GM19455 (cell line): ENCODE measurements at regions not wholly inside any gene's neighbourhood (a gene's known extent, or its start where the extent isn't known, plus 50 kb on each side); places are given as distances from the start of the nearest gene placed in this dataset.
"Not testable (repeated sequence)": the region's sequence is repeated elsewhere in the genome, so short reads cannot be mapped to it uniquely, and the experiment has no call there.

Source experiments
- ATAC-seq: cut with Tn5 transposase; IDR thresholded peaks from one replicate; pipeline ENCODE4 v1.9.1; 2021; ENCODE audit not compliant: unreplicated experiment

- no peak for ATAC-seq
Measured at GRCh38 chr3:176247191-176247590, 950.1 kb downstream of the TBL1XR1 start.

GRCh38 chr3:176219970-176220369, 977.3 kb downstream of the TBL1XR1 start:
- no peak for ATAC-seq

GRCh38 chr3:176214758-176215157, 982.5 kb downstream of the TBL1XR1 start:
- ATAC-seq: no peak

- not testable (repeated sequence) for ATAC-seq
Measured at GRCh38 chr3:176213314-176213713, 984.0 kb downstream of the TBL1XR1 start.

GRCh38 chr3:176208915-176209314, 988.4 kb downstream of the TBL1XR1 start:
- no peak for ATAC-seq

GRCh38 chr3:176208283-176208682, 989.0 kb downstream of the TBL1XR1 start:
- no peak for ATAC-seq

- no peak for ATAC-seq
Measured at GRCh38 chr3:176206809-176207208, 990.5 kb downstream of the TBL1XR1 start.

- ATAC-seq: no peak
Measured at GRCh38 chr3:176202652-176203051, 994.6 kb downstream of the TBL1XR1 start.

- ATAC-seq: no peak
Measured at GRCh38 chr3:176193032-176193730, 1004.1 kb downstream of the TBL1XR1 start.

GRCh38 chr3:176190755-176191154, 1006.5 kb downstream of the TBL1XR1 start:
- ATAC-seq: no peak

GRCh38 chr3:176183181-176183580, 1014.1 kb downstream of the TBL1XR1 start:
- no peak for ATAC-seq

- no peak for ATAC-seq
Measured at GRCh38 chr3:176174060-176174459, 1023.2 kb downstream of the TBL1XR1 start.

- ATAC-seq: no peak
Measured at GRCh38 chr3:176172492-176172891, 1024.8 kb downstream of the TBL1XR1 start.

GRCh38 chr3:176167272-176167671, 1030.0 kb downstream of the TBL1XR1 start:
- ATAC-seq: no peak

- ATAC-seq: no peak
Measured at GRCh38 chr3:176160997-176161396, 1036.3 kb downstream of the TBL1XR1 start.

- ATAC-seq: no peak
Measured at GRCh38 chr3:176159796-176160195, 1037.5 kb downstream of the TBL1XR1 start.

- ATAC-seq: no peak
Measured at GRCh38 chr3:176155012-176155411, 1042.3 kb downstream of the TBL1XR1 start.

- no peak for ATAC-seq
Measured at GRCh38 chr3:176149567-176149966, 1047.7 kb downstream of the TBL1XR1 start.

- no peak for ATAC-seq
Measured at GRCh38 chr3:176147251-176147650, 1050.0 kb downstream of the TBL1XR1 start.

- no peak for ATAC-seq
Measured at GRCh38 chr3:176141837-176142236, 1055.4 kb downstream of the TBL1XR1 start.

- ATAC-seq: no peak
Measured at GRCh38 chr3:176120507-176120906, 1076.8 kb downstream of the TBL1XR1 start.

GRCh38 chr3:176119826-176120225, 1077.5 kb downstream of the TBL1XR1 start:
- no peak for ATAC-seq

GRCh38 chr3:176106380-176106779, 1090.9 kb downstream of the TBL1XR1 start:
- ATAC-seq: no peak
